Embryonic facial prominence (tissue), 1 donor: ENCODE measurements at regions not wholly inside any gene's neighbourhood (a gene's known extent, or its start where the extent isn't known, plus 50 kb on each side); places are given as distances from the start of the nearest gene placed in this dataset.
"Not testable (repeated sequence)": the region's sequence is repeated elsewhere in the genome, so short reads cannot be mapped to it uniquely, and the experiment has no call there.

Experiments used
- DNase-seq: peaks from one replicate; pipeline ENCODE4 v3.0.0-alpha.2; 2016; ENCODE audit errors: extremely low spot score

GRCh38 chr21:10405331-10405730 lies 116.1 kb upstream of the TPTE start:
- DNase-seq = not testable (repeated sequence)

- DNase-seq = not testable (repeated sequence)
Observed at GRCh38 chr21:10409786-10410185, 111.6 kb upstream of the TPTE start.

- DNase-seq = peak; percentile 2
Observed at GRCh38 chr21:10410354-10410929, 110.9 kb upstream of the TPTE start.

- not testable (repeated sequence) for DNase-seq
Observed at GRCh38 chr21:10411776-10412526, 109.4 kb upstream of the TPTE start.

- DNase-seq = not testable (repeated sequence)
Observed at GRCh38 chr21:10412928-10413246, 108.5 kb upstream of the TPTE start.

GRCh38 chr21:10413247-10414120 lies 107.9 kb upstream of the TPTE start:
- DNase-seq = not testable (repeated sequence)

GRCh38 chr21:10414121-10414924 lies 107.1 kb upstream of the TPTE start:
- DNase-seq = not testable (repeated sequence)

- DNase-seq = not testable (repeated sequence)
Observed at GRCh38 chr21:10414925-10415254, 106.5 kb upstream of the TPTE start.

GRCh38 chr21:10415456-10415855 lies 105.9 kb upstream of the TPTE start:
- DNase-seq = not testable (repeated sequence)

- not testable (repeated sequence) for DNase-seq
Observed at GRCh38 chr21:10415859-10416258, 105.5 kb upstream of the TPTE start.

- DNase-seq = peak; percentile 5
Observed at GRCh38 chr21:10416691-10417447, 104.5 kb upstream of the TPTE start.

- peak; percentile 11 for DNase-seq
Observed at GRCh38 chr21:10417551-10418002, 103.8 kb upstream of the TPTE start.

GRCh38 chr21:10418250-10419048 lies 102.9 kb upstream of the TPTE start:
- DNase-seq = not testable (repeated sequence)

GRCh38 chr21:10421199-10421598 lies 100.2 kb upstream of the TPTE start:
- not testable (repeated sequence) for DNase-seq

GRCh38 chr21:10421601-10422000 lies 99.8 kb upstream of the TPTE start:
- DNase-seq = not testable (repeated sequence)

GRCh38 chr21:10424097-10424886 lies 97.1 kb upstream of the TPTE start:
- DNase-seq = not testable (repeated sequence)

GRCh38 chr21:10424887-10425145 lies 96.6 kb upstream of the TPTE start:
- not testable (repeated sequence) for DNase-seq

GRCh38 chr21:10425856-10426255 lies 95.5 kb upstream of the TPTE start:
- DNase-seq = peak; percentile 11

- peak; percentile 2 for DNase-seq
Observed at GRCh38 chr21:10426812-10427211, 94.6 kb upstream of the TPTE start.
